HG03175 (cell line): ENCODE measurements at regions not wholly inside any gene's neighbourhood (a gene's known extent, or its start where the extent isn't known, plus 50 kb on each side); places are given as distances from the start of the nearest gene placed in this dataset.
"Not testable (repeated sequence)": the region's sequence is repeated elsewhere in the genome, so short reads cannot be mapped to it uniquely, and the experiment has no call there.

Experiments
- ATAC-seq: cut with Tn5 transposase; IDR thresholded peaks from one replicate; pipeline ENCODE4 v1.9.1; 2021; ENCODE audit warnings: mild to moderate bottlenecking, moderate library complexity; ENCODE audit not compliant: unreplicated experiment

DNA sequence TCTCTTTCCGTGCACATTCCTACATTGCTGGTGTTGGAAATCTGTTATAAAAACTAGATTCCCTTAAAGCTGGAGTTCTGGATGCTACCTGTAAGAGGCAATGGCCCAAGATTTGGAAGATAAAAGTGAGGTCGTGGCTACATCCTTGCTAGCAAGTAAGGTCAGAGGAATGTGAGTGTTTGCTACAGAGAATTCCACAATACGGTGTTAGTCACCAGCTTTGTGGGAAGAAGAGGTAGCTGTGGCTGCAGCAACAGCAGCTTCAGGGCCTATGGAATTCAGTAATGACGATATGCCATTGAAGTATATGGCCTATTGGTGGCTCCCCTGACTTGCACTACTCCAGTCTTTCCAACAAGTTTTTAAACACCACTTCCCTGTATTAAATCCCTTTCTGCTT, 227.7 kb upstream of the TMEM260 start:
- no peak for ATAC-seq

DNA sequence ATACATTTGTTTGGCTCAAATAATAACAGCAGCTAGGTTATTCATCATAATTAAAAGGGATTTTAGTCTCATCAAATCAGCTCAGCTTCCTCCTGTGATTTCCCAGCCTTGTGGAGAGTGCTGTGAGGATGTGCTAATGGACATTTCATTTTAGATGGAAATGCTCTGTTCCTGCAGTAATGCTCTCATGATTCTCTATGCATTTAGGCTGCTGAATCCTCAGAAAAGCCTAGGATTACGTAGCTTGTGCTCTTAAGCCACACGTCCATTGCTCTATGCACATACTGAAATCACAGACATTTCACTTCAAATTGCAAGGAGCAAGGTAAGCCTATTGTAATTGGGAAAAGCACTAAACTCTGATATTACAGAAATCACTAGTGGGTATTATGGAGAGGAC, 226.6 kb upstream of the TMEM260 start:
- no peak for ATAC-seq

DNA sequence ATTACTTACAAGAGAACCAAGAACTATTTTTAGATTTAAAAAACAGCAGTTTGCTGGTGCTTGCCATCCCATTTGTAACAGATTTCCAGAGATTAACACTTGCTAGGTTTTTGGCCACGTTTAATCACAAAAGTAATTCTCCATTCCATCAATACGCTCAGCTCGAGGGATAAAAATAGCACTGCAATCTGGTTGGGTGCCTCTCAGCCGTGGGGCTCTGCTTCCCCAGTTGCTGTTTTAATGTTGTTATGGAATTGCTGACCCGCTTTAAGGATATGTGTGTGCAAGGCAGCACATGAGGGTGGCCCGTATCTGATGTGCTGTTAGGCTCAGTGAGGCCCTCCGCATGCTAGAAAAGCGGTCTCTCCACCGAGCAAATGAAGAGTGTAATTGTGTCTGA, 222.2 kb upstream of the TMEM260 start:
- ATAC-seq = no peak

DNA sequence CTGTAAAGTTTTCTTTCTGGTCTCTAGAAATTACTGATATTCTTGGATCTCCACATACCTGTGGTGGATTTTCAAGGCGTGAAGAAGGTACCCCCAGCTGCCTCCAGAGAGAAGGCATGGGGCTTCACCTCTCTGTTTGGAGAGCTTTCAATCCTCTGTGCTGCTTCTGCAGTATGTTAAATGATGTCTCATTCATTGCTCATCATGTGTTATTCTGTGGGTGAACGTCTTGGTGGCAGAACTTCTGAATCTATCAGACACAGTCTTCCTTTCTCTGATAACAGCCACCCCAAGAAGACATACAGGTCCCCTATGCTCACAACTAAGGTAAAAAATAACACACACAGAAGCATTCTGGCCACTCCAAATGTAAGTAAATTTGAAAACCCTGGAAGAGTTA, 221.3 kb upstream of the TMEM260 start:
- no peak for ATAC-seq

DNA sequence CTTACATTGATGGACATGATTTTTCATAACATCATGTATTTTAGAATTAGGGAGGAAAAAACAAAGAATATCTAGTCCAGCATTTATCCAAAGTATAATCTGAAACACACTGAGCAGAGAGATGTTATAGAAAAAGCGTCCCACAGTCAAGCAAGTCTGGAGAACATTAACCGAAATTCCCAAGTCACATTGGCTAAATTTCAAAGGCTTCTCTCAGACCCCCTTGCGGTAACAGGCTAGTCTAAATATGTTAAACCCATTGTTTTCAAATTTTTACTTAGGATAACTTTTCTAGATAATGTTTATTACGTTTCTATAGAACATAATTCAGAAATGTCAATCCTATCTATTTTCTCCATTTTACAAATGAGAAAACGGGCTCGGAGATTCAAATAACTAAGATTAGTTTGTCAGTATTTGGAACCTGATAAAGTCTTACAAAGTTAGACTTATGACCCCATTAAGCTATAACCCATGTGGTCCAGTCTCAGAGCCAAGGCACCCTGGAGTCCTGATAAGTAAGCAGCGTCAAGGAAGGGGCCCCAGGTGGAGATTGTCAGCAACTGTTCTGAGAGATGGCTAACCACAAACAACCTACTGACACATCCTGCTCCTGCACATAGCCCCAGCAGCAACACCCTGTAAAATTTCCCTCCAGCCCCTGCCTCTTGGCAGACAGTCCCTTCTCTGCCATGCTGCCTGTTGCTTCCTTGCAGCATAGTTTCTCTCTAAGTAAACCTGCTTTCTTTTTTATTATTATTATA, 220.6 kb upstream of the TMEM260 start:
- ATAC-seq = no peak

DNA sequence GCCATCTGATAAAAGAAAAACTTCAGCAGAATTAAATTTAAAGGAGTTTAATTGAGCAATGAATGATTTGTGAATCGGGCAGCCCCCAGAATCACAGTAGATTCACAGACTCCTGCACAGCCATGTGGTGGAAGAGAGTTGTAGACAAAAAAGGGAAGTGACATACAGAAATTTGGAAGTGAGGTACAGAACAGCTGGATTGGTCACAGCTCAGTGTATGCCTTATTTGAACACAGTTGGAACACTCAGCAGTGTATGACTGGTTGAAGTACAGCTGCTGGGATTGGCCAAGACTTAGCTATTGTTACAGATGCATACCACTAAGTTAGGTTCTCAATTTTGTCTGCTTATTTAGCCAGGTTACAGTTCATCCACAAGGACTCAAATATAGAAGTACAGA, 213.9 kb upstream of the TMEM260 start:
- not testable (repeated sequence) for ATAC-seq

DNA sequence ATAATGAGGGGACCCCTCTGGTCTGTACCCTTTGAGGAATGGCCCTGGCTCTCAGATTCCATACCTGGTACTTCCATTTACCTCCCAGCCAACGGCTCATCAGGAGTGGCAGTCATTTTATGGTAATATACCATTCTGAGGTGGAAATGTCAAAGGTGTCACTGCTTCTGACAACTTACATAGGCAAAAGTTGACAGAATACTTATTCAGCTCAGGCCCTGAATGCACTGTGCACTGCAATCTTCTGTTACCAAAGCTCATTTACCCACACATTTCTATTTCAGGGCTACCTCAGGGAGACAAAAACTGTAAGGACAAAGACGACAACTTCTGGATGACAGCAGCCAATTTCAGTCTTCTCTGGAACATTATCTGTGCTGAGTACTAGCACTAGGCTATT, 212.2 kb upstream of the TMEM260 start:
- ATAC-seq = no peak

DNA sequence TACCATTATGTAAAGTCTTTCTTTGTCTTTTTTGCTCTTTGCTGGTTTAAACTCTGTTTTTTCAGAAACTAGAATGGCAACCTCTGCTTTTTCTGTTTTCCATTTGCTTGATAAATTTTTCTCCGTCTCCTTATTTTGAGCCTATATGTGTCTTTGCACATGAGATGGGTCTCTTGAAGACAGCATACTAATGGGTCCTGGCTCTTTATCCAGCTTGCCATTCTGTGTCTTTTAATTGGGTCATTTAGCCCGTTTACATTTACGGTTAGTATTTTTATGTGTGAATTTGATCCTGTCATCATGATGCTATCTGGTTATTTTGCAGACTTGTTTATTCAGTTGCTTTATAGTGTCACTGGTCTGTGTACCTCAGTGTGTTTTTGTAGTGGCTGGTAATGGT, 207.9 kb upstream of the TMEM260 start:
- ATAC-seq = no peak

DNA sequence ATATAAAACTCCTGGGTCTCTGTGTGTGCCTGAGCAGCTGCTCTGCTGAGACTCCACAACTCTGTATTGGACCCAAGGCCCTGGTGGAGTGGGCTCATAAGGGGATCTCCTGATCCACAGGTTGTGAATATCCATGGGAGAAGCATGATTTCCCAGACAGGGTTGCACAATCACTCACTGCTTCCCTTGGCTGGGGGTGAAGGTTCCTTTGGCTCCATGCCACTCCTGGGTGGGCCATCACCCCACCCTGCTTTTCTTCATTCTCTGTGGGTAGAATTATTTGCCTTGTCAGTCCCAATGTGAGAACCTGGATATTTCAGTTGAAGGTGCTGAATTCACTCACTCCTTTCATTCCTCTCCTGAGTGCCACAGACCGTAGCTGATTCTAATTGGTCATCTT, 205.2 kb upstream of the TMEM260 start:
- no peak for ATAC-seq

DNA sequence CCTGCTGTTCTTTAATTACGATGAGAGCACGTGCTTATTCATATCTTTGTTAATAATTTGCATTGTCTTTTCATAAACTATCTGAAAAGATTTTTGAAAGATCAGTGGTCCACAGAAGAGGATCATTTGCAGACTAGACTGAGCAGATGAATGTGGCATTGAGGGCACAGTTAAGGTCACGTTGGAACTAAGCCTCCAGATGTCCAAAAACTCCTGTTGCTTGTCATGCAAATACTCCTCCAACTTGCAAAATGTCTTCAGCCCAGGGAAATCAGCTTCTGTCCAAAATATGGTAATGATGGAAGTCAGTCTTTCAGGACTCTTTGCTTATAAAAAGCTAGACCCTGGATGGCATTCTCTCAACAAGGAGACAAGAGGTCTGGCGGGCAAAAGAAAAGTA, 201.6 kb upstream of the TMEM260 start:
- ATAC-seq = no peak

DNA sequence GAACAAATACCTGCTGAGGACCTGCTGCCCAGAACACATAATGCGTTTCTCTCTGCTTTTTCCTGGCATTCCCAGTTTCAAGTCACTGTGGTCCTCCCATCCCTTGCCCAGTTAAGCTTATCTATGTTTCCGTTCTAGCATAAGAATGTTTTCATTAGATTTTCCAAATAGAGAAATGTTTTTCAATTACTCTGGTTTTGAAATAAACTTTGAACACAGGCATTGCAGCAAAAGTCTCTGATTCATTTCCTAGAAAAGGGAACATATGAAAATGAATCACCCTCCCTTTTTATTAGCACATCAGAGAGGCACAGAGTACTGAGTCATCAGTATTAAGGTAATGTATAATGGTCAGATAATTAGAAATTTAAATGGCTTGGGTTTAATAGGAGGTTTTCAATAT, 201.1 kb upstream of the TMEM260 start:
- ATAC-seq = no peak

DNA sequence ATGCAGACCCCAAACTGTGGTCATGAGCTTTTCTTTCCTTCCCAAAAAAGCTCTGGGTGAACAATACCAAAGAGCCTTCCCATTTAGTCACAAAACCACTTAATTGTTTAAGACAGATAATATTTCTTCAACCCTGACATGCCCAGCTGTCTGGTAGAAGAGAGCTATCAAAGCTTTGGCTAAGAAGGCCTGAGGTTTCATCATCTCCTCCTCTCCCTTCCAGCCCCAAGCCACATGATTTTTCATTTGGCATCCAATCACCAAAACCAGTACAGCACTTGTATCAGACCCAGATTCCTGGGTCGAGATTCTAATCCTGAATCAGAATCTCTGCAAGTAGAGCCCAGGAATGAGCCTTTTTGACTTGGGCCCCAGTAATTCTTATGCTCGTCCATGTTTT, 199.6 kb upstream of the TMEM260 start:
- ATAC-seq = no peak

DNA sequence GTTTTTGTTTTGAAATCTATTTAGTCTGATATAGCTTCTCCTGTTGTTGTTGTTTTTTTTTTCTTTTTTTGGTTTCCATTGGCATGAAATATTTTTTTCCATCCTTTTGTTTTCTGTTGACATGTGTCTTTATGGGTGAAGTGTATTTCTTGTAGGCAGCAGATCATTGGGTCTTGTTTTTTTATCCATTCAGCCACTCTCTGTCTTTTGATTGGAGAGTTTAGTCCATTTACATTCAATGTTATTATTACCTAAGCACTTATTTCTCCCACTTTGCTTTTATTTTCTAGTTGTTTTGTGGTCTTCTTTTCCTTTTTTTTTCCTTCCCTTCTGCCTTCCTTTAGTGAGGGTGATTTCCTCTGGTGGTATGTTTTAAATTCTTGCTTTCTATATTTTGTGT, 193.6 kb upstream of the TMEM260 start:
- ATAC-seq = no peak

DNA sequence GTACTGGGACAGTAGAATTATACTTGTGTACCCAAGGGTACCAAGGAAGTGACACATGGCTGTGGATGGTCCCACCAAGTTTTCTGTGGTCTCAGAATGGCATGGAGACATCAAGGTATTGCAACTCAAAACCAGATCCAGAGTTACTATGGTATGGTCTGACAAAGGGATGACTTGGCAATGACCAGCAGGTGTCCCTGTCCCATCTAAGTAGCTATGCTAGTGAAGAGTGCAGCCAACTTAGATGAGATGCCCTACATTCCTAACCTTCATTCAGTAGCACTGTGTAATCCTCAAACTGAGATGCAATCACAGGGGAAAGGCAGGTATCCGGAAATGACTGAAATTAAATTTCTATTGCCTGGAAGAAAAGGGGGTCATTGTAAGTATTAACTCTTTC, 188.7 kb upstream of the TMEM260 start:
- no peak for ATAC-seq

DNA sequence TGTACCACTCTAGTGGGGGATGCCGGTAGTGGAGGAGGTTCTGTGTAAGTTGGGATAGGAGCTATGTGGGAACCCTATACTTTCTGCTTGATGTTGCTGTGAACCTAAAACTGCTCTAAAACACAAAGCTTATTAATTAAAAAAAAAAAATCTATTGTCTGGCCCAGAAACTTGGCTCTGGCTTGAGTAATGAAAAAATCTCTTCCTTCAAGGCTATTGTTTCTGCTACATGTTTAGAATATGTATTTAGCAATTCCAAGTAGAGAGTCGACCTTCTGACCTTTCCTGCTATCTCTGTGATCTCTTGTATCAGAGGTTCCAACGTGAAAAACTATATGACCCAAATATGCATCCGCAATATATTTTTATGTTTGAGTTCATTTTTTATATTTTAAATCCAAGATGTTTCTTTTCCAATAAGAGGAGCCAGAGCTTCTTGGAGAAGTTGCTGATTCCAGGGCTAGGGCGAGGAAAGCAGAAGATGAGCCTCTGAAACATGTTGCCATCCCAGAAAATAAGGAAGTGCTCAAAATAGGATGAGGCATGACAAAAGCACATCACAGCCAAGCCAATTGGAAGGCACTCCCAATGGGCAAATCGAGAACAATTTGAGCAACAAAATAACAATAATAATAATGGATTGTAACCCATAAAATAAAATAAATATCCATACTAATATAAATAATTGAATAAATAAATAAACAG, 184.6 kb upstream of the TMEM260 start:
- no peak for ATAC-seq

DNA sequence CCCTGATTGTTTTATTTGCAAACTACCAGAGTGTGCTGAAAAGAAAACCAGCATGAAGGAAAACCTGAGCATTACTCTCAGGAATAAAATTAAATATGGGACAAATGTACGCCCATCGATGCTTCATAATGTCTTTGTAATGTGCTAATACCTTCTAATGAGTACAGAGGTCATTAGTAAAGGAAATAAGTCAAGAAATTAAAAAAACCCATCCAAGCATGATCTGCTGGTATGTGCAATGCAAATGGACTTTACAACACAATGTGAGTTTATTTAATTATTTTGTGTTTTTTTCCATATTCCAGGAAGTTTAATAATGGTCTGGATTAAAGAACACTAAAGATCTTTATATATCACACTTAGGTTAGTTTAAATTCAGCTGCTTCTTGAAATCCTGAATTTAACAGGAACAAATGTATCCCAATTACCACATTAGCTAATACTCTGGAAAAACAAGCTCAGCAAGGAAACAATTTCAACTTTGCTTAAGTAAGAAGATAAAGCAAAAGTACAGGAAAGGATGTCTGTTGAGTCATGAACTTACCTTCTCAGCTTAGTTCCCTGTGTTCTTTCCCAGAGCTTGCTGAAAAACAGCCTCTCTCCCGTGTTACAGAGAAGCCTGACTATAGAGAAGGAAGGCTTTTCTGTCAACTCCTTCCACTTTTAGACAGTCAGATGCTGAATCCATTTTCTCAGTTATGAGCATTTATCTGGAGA, 179.3 kb upstream of the TMEM260 start:
- ATAC-seq = no peak

DNA sequence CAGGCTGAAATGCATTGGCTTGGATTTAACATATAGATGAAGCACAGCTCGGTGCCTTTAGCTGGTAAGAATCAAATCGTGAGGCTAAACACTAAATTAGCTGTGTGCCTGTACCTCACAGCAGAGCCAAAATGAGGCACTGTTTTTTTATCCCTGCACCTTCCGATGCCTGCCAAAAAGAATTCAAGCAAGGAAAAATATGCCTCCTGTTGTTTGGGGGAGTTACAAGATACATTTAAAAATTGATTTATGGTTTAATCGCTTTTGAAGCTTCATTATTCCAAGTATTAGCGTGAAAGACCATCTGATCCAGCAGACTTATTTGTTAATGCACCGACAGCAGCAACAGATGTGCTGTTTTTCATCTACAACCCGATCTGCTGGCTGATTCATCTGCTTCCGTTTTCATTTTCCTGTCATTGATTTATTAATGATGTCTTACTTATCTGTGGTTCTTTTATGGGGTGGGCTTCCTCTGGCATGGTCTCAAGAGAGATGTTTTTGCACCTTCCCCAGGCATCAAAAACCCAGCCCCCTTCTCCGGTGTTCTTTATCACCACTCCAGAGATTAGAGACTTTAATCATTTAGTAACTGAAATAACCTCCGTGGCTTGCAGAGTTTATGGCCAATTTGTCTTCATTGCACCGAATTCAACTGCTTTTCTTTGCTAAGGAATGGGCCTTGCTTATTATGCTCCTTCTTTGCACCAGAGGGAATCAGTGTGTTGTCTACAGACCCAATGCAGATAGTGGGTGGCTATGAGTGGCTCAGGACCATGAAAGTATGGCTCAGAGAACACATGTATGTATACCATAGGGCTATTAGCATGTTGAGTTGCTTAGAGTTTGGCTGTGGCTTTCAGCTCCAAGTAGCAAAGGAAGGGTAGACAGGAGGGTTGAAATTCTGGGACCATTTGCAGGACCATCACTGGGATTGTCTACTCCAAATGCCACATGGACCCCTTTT, 166.8 kb upstream of the TMEM260 start:
- no peak for ATAC-seq

DNA sequence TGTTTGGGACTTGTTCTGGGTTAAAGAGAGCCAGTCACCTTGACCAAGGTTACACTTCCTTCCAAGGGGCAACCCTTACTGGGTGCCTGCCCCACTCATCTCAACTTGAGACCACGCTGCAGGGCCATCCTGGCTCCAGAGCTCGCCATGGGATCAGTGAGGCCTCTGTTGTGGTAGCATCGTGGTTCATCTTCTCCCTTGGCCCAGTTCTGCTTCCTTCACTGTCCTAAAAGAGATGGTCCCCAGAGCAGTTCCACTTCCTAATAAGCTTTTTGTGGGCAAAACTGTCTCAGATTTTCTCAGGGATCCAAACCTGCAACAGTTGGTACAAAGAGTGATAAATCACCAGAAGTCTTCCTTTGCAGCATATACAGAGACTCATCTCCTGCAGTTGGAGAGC, 165.9 kb upstream of the TMEM260 start:
- ATAC-seq = no peak

DNA sequence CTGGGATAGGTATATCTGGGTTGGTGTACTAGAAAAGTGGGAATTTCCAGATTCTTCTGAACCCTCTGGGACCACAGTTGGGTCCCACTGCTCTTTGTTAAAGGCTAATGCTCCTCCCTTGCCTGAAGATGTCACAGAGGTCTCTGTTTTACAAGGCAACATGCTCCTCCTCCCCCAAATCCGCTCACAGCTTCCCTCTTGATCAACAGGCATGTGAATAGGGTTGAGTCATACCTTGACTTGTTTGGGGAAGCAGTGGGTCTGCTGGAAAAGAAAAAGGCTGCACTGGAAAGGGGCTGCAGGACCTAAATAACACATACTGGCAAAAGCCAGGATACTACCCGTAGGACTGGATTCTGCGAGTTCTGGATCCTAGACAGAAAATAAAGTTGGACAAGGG, 165.4 kb upstream of the TMEM260 start:
- no peak for ATAC-seq

DNA sequence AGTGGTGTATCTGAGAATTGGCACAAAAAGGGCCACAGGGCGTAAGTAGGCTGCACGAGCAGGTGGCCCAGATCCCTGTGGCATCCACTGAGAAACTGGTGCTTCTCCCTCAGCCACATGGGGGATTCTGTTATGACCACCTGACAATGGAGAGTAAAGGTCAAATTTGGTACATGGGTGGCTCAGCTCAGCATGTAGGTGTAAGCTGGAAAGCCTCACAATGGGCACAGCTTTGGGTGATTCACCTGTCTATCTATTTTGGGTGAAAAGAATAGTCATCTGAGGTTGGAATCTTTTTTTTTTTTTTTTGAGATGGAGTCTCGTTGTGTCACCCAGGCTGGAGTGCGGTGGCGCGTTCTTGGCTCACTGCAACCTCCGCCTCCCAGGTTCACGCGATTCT, 163.4 kb upstream of the TMEM260 start:
- no peak for ATAC-seq

DNA sequence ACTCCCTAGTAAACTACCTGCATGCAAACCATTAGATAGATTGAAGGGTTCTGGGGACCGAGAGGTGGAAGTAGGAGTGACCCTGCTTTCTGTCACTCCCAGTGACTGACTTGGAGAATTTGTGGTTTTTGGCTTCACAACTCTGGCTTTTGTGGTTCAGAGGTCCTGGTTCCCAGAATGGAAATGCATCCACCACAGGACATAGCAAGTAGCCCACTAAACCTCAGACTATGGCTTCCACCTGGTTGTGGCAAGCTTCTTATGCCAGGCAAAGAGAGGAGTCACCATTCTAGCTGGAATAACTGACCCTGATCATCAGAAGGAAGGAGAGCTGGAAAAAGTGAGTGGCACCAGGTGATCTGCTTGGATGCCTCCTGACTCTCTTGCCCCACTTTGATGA, 162.4 kb upstream of the TMEM260 start:
- ATAC-seq = no peak
